ENCODE measurements at regions not wholly inside any gene's neighbourhood (a gene's known extent, or its start where the extent isn't known, plus 50 kb on each side); places are given as distances from the start of the nearest gene placed in this dataset.

DNA sequence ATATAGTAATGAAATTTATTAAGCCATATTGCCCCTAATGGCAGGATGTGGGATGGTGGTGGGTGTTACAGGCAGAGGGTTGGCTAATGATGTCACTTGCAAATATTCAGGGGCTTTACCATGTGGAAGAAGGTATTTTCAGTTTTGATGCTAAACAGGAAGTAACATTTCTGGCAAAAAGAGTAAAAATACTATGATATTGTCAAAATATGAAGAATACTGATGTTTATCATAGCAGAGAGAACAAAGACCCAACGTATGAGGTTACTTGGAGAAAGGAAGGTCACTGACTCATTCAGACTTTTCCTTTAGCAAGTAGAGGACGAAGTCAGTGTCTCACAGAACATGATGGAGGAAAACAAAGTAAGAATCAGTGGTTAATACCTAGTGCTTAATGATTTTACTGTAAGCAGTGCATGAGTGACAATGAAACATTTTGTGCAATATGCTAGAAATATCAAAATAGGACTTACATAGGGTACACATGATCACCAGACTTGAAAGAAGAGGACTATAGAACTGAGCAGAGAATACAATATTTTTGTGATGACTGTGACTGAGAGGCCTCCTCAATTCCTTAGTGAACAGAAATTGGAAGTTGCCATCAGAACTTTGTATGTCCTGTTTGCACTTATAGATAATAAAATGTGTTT is 89.7 kb upstream of the STEAP4 start:
- H3K27ac ChIP-seq (ENCODE audit: low read depth in 1 of 2, low read length in 1 of 2): no peak overlapping the region
- ATAC-seq (ENCODE audit: insufficient read depth, low FRiP score) (no peak), DNase-seq (no peak)

DNA sequence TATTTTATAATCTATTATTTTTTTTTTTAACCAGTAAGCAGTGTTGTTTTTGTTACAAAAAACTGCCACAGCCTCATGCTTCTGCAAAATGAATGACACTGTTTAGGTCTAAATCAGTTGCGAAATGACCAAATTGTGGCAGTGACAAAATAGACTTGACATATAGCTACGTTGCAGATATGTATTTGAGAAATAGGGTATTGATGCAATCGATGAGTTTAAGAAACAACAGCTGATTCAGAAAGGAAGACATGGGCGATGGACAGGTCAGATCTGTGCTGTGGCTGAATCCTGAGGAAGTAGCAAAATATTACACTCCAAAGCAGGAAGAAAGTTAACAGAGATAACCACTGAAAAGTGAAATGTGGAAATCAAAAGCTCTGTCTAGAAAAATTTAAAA is 89.0 kb upstream of the STEAP4 start:
- no peak overlapping the region for H3K9ac ChIP-seq (ENCODE audit: insufficient read depth in 1 of 2, low read length in 2 of 2)
- no peak overlapping the region for H3K27ac ChIP-seq (ENCODE audit: low read depth in 1 of 2, low read length in 1 of 2)
- WGBS, 2 donors: 23 to 44% methylated on average over 4 of the region's 4 CpGs
- DNase-seq: no peak
- no peaks in the 10 kb centered on the region for H3K27me3 ChIP-seq (ENCODE audit: control insufficient read depth in 3 of 3, insufficient read depth in 3 of 3, low read length in 2 of 3)
- no peaks in the 10 kb centered on the region for H3K9me3 ChIP-seq (ENCODE audit: control insufficient read depth in 4 of 4, insufficient read depth in 3 of 4, low read length in 3 of 4)
- H3K4me3 ChIP-seq: no peak overlapping the region
- TF ChIP-seq, protein P1, sequence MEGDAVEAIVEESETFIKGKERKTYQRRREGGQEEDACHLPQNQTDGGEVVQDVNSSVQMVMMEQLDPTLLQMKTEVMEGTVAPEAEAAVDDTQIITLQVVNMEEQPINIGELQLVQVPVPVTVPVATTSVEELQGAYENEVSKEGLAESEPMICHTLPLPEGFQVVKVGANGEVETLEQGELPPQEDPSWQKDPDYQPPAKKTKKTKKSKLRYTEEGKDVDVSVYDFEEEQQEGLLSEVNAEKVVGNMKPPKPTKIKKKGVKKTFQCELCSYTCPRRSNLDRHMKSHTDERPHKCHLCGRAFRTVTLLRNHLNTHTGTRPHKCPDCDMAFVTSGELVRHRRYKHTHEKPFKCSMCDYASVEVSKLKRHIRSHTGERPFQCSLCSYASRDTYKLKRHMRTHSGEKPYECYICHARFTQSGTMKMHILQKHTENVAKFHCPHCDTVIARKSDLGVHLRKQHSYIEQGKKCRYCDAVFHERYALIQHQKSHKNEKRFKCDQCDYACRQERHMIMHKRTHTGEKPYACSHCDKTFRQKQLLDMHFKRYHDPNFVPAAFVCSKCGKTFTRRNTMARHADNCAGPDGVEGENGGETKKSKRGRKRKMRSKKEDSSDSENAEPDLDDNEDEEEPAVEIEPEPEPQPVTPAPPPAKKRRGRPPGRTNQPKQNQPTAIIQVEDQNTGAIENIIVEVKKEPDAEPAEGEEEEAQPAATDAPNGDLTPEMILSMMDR (IDR thresholded peaks at IDR 0.05; ENCODE audit: control extremely low read depth, extremely low read depth): no peak
- no peaks in the 10 kb centered on the region for H3K36me3 ChIP-seq (ENCODE audit: control insufficient read depth in 4 of 4, insufficient read depth in 4 of 4, low read length in 4 of 4)
- ATAC-seq (ENCODE audit: insufficient read depth, low FRiP score): no peak
- no peaks in the 10 kb centered on the region for H3K4me1 ChIP-seq (ENCODE audit: control insufficient read depth in 5 of 5, insufficient read depth in 5 of 5, low read length in 5 of 5)

More for the DNA sequence above, 89.7 kb upstream of the STEAP4 start:
- TF ChIP-seq, protein P1 (IDR thresholded peaks at IDR 0.05; ENCODE audit: control extremely low read depth, extremely low read depth): no peak
- Histone ChIP-seq H3K4me1 (ENCODE audit: control insufficient read depth in 5 of 5, insufficient read depth in 5 of 5, low read length in 5 of 5) (no peaks in the 10 kb centered on the region), H3K4me3 (no peak overlapping the region), H3K36me3 (ENCODE audit: control insufficient read depth in 4 of 4, insufficient read depth in 4 of 4, low read length in 4 of 4) (no peaks in the 10 kb centered on the region), H3K9ac (ENCODE audit: insufficient read depth in 1 of 2, low read length in 2 of 2) (no peak overlapping the region), H3K9me3 (ENCODE audit: control insufficient read depth in 4 of 4, insufficient read depth in 3 of 4, low read length in 3 of 4) (no peaks in the 10 kb centered on the region), H3K27me3 (ENCODE audit: control insufficient read depth in 3 of 3, insufficient read depth in 3 of 3, low read length in 2 of 3) (no peaks in the 10 kb centered on the region)
- WGBS, 2 donors: 44 to 49% methylated on average over 2 of the region's 2 CpGs

GRCh38 chr7:88391247-88391646 is 84.6 kb upstream of the STEAP4 start:
- H3K27me3 ChIP-seq (ENCODE audit: control insufficient read depth in 3 of 3, insufficient read depth in 3 of 3, low read length in 2 of 3): no peaks in the 10 kb centered on the region
- H3K27ac ChIP-seq (ENCODE audit: low read depth in 1 of 2, low read length in 1 of 2): no peak overlapping the region
- no peaks in the 10 kb centered on the region for H3K4me1 ChIP-seq (ENCODE audit: control insufficient read depth in 5 of 5, insufficient read depth in 5 of 5, low read length in 5 of 5)
- ATAC-seq (ENCODE audit: insufficient read depth, low FRiP score) (no peak), DNase-seq (no peak)
- H3K36me3 ChIP-seq (ENCODE audit: control insufficient read depth in 4 of 4, insufficient read depth in 4 of 4, low read length in 4 of 4): no peaks in the 10 kb centered on the region
- no peaks in the 10 kb centered on the region for H3K9me3 ChIP-seq (ENCODE audit: control insufficient read depth in 4 of 4, insufficient read depth in 3 of 4, low read length in 3 of 4)
- no peak overlapping the region for H3K4me3 ChIP-seq
- H3K9ac ChIP-seq (ENCODE audit: insufficient read depth in 1 of 2, low read length in 2 of 2): no peak overlapping the region
- TF ChIP-seq, protein P1 (IDR thresholded peaks at IDR 0.05; ENCODE audit: control extremely low read depth, extremely low read depth): no peak

- no peak overlapping the region for H3K4me3 ChIP-seq
- no peaks in the 10 kb centered on the region for H3K27me3 ChIP-seq (ENCODE audit: control insufficient read depth in 3 of 3, insufficient read depth in 3 of 3, low read length in 2 of 3)
- H3K36me3 ChIP-seq (ENCODE audit: control insufficient read depth in 4 of 4, insufficient read depth in 4 of 4, low read length in 4 of 4): no peaks in the 10 kb centered on the region
- H3K4me1 ChIP-seq (ENCODE audit: control insufficient read depth in 5 of 5, insufficient read depth in 5 of 5, low read length in 5 of 5): no peaks in the 10 kb centered on the region
- 85 to 92% methylated on average over 3 of the region's 3 CpGs for WGBS, 2 donors
- DNase-seq (no peak), ATAC-seq (ENCODE audit: insufficient read depth, low FRiP score) (no peak)
- no peak overlapping the region for H3K9ac ChIP-seq (ENCODE audit: insufficient read depth in 1 of 2, low read length in 2 of 2)
- H3K27ac ChIP-seq (ENCODE audit: low read depth in 1 of 2, low read length in 1 of 2): no peak overlapping the region
- no peaks in the 10 kb centered on the region for H3K9me3 ChIP-seq (ENCODE audit: control insufficient read depth in 4 of 4, insufficient read depth in 3 of 4, low read length in 3 of 4)
- TF ChIP-seq, protein P1 (IDR thresholded peaks at IDR 0.05; ENCODE audit: control extremely low read depth, extremely low read depth): no peak
These were observed 80.7 kb upstream of the STEAP4 start for GRCh38 chr7:88387368-88387767.

All from lung (tissue), 11 donors.